SJCRH30 (cell line): ENCODE measurements at regions not wholly inside any gene's neighbourhood (a gene's known extent, or its start where the extent isn't known, plus 50 kb on each side); places are given as distances from the start of the nearest gene placed in this dataset.

ENCODE experiments used
- DNase-seq, 2 experiments: peaks; one replicate each; pipeline ENCODE4 v3.0.0-alpha.2; 2015 to 2020
- H3K27ac ChIP-seq: fragments of 250-450 bp; sonication (Bioruptor Pico); 2 replicates; pipeline ENCODE4 v1.5.1; 2020; ENCODE audit warnings: mild to moderate bottlenecking, moderate library complexity
- H3K27me3 ChIP-seq: fragments of 250-450 bp; sonication (Bioruptor Pico); 2 replicates; pipeline ENCODE4 v1.5.1; 2020; ENCODE audit warnings: mild to moderate bottlenecking, moderate library complexity
- H3K36me3 ChIP-seq: fragments of 250-450 bp; sonication (Bioruptor Pico); 2 replicates; pipeline ENCODE4 v1.5.1; 2020; ENCODE audit warnings: mild to moderate bottlenecking, moderate library complexity
- H3K4me1 ChIP-seq: fragments of 250-450 bp; sonication (Bioruptor Pico); 2 replicates; pipeline ENCODE4 v1.5.1; 2020; ENCODE audit warnings: mild to moderate bottlenecking, moderate library complexity
- H3K4me3 ChIP-seq: fragments of 250-450 bp; sonication (Bioruptor Pico); 2 replicates; pipeline ENCODE4 v1.5.1; 2020; ENCODE audit warnings: mild to moderate bottlenecking, moderate library complexity
- H3K9me3 ChIP-seq: fragments of 250-450 bp; sonication (Bioruptor Pico); replicated peaks from 2 replicates; pipeline ENCODE4 v1.5.1; 2020; ENCODE audit warnings: mild to moderate bottlenecking, moderate library complexity

GRCh38 chr20:10784554-10785183 is 110.9 kb upstream of the JAG1 start:
- H3K36me3 ChIP-seq = no peaks in the 10 kb centered on the region
- no peaks in the 10 kb centered on the region for H3K4me1 ChIP-seq
- DNase-seq = no peak
- no peak overlapping the region for H3K27ac ChIP-seq
- H3K27me3 ChIP-seq = no peaks in the 10 kb centered on the region
- 0 out of 2 replicates have a peak, but pooled peaks cover 2% of the 10 kb centered on the region for H3K9me3 ChIP-seq
- H3K4me3 ChIP-seq = no peak overlapping the region

GRCh38 chr20:10786678-10787077 is 112.9 kb upstream of the JAG1 start:
- DNase-seq = no peak
- Histone ChIP-seq H3K4me1 (no peaks in the 10 kb centered on the region), H3K27me3 (no peaks in the 10 kb centered on the region), H3K9me3 (no peaks in the 10 kb centered on the region), H3K27ac (no peak overlapping the region), H3K4me3 (no peak overlapping the region), H3K36me3 (no peaks in the 10 kb centered on the region)

DNA sequence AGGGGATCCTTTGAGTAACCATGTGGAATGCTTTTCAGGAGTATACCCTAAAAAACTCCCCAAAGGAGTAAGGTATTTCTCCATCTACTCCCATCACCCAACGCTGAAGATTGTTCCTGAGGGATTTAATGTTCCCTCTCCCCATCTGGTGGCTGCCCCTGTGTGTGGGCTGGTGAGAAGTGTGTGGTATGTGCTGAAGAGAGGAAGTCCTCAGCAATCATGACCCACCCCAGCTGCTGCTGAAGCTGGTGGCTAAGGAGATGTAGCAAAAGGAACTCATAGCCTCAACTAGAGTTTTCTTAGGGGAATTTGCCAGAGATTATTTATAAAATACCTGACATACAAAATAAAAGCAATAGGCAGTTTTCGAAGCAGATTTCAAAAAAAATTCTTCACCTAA is 114.3 kb upstream of the JAG1 start:
- no peak for DNase-seq
- Histone ChIP-seq H3K27ac (no peak overlapping the region), H3K9me3 (no peaks in the 10 kb centered on the region), H3K27me3 (no peaks in the 10 kb centered on the region), H3K4me1 (no peaks in the 10 kb centered on the region), H3K36me3 (no peaks in the 10 kb centered on the region), H3K4me3 (no peak overlapping the region)

GRCh38 chr20:10788877-10789276 is 115.1 kb upstream of the JAG1 start:
- H3K27ac ChIP-seq = no peak overlapping the region
- no peak overlapping the region for H3K4me3 ChIP-seq
- DNase-seq = no peak
- no peaks in the 10 kb centered on the region for H3K36me3 ChIP-seq
- H3K4me1 ChIP-seq = no peaks in the 10 kb centered on the region
- H3K27me3 ChIP-seq = no peaks in the 10 kb centered on the region
- no peaks in the 10 kb centered on the region for H3K9me3 ChIP-seq

GRCh38 chr20:10789386-10789785 is 115.6 kb upstream of the JAG1 start:
- Histone ChIP-seq H3K4me3 (no peak overlapping the region), H3K9me3 (no peaks in the 10 kb centered on the region), H3K27ac (no peak overlapping the region), H3K4me1 (no peaks in the 10 kb centered on the region), H3K27me3 (no peaks in the 10 kb centered on the region), H3K36me3 (no peaks in the 10 kb centered on the region)
- no peak for DNase-seq

- Histone ChIP-seq H3K9me3 (no peaks in the 10 kb centered on the region), H3K4me3 (no peak overlapping the region), H3K4me1 (no peaks in the 10 kb centered on the region), H3K27ac (no peak overlapping the region), H3K36me3 (no peaks in the 10 kb centered on the region), H3K27me3 (no peaks in the 10 kb centered on the region)
- no peak for DNase-seq
Observed at GRCh38 chr20:10790013-10790412, 116.2 kb upstream of the JAG1 start.

DNA sequence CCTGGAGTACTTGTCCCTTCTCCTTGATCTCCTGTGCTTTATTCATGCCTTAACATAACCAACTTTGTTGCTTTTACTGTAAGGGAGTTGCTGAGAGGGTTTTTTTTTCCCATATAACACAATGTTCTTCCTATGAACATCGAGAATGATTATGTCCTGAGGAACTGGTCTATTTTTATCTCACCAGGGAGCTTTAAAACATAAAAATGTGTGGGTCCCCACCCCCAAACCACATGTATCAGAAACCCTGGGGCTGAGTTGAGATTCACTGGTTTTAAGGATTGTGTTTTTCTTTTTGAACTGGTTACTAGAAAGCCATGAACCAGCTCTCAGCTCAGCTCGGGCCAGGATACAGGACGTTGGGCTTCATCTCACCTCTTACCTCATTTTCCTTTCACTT is 118.5 kb upstream of the JAG1 start:
- no peak overlapping the region for H3K4me3 ChIP-seq
- H3K36me3 ChIP-seq = no peaks in the 10 kb centered on the region
- no peak overlapping the region for H3K27ac ChIP-seq
- no peak for DNase-seq
- H3K9me3 ChIP-seq = no peaks in the 10 kb centered on the region
- no peaks in the 10 kb centered on the region for H3K4me1 ChIP-seq
- no peaks in the 10 kb centered on the region for H3K27me3 ChIP-seq

DNA sequence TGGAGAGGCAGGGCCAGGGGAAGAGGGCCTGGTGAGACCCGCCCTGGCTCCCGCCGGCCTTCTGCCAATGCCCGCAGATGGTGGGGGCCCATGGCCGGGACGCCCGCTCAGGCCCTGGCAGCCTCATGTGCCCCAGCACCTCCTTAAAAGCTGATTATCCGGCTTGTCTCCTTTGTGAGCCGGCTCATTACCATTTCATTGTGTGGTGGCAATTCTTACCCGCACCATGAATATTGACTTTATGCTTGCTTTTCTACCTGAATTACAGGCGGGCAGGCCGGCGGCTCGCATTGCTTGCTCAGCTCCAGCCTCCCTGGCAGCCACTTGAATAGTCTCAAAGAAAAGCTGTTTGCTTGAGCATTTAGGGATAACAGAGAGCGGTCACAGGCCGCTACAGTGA is 120.0 kb upstream of the JAG1 start:
- DNase-seq = no peak
- no peaks in the 10 kb centered on the region for H3K9me3 ChIP-seq

DNA sequence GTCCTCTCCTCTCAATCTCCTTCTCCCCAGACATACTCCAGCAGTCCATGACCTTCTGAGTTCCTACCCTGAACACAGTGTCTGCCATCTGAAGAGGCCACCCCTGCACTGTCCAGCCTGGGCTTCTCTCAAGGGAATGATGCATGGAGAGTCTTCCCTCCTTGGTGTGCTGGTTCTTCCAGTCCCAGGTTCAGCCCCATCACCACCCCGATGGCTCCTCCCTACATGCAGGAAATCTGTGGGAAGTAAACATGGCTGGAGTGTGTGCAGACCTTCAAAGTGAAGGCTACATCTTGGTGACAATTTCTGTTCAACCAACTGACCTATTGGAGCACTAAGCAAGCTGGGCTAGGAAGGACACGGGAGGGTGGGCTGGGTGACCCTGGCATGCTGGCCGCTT is 121.0 kb upstream of the JAG1 start:
- H3K9me3 ChIP-seq = no peaks in the 10 kb centered on the region
- no peak overlapping the region for H3K4me3 ChIP-seq
- no peak overlapping the region for H3K27ac ChIP-seq
- no peaks in the 10 kb centered on the region for H3K36me3 ChIP-seq
- H3K4me1 ChIP-seq = no peaks in the 10 kb centered on the region
- DNase-seq = no peak
- H3K27me3 ChIP-seq = no peaks in the 10 kb centered on the region

More for the DNA sequence above, 120.0 kb upstream of the JAG1 start:
- no peak overlapping the region for H3K27ac ChIP-seq
- H3K4me1 ChIP-seq = no peaks in the 10 kb centered on the region
- no peak overlapping the region for H3K4me3 ChIP-seq
- H3K36me3 ChIP-seq = no peaks in the 10 kb centered on the region
- H3K27me3 ChIP-seq = no peaks in the 10 kb centered on the region

DNA sequence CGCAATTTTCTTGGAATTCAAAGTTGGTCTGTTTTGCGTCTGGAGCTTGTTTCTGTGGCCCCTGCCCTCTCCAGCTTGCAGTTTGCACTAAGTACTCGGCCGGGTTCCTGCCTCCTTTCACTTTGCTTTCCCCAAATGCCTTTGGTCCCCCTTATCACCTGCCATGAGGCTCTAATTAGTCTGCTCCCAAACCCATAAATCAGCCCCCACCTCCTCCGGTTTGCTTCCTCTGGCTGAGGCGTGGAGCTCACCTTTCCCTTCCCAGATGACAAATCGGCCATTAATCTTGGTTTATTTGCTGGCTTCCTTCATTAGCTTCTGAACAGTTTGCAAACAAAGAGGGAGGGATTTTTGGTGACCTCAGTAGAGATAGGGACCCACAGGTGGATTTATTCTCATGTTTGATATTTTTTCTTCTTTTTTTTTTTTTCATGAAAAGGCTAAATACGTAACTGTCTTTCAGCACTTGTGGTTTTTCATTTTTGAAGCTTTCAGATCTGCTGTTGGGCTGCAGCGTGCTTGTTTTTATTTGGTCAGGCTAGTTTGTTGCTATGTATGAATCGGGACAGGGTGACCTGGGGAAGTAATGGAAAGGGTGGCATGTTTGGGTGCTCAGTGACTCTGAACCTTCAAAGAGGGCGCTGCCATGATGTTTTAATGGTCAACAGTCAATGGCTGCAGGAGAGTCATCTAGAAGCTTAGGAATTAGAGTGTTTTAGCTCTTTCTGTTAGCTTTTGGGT is 121.7 kb upstream of the JAG1 start:
- Histone ChIP-seq H3K27ac (no peak overlapping the region), H3K9me3 (no peaks in the 10 kb centered on the region), H3K4me3 (no peak overlapping the region), H3K4me1 (no peaks in the 10 kb centered on the region), H3K27me3 (no peaks in the 10 kb centered on the region), H3K36me3 (no peaks in the 10 kb centered on the region)
- DNase-seq = no peak

GRCh38 chr20:10798811-10799210 is 125.0 kb upstream of the JAG1 start:
- Histone ChIP-seq H3K4me1 (no peaks in the 10 kb centered on the region), H3K27ac (no peak overlapping the region), H3K27me3 (no peaks in the 10 kb centered on the region), H3K4me3 (no peak overlapping the region), H3K36me3 (no peaks in the 10 kb centered on the region), H3K9me3 (no peaks in the 10 kb centered on the region)
- no peak for DNase-seq

GRCh38 chr20:10799735-10800134 is 125.9 kb upstream of the JAG1 start:
- H3K36me3 ChIP-seq = no peaks in the 10 kb centered on the region
- no peaks in the 10 kb centered on the region for H3K9me3 ChIP-seq
- H3K27me3 ChIP-seq = no peaks in the 10 kb centered on the region
- no peaks in the 10 kb centered on the region for H3K4me1 ChIP-seq
- H3K27ac ChIP-seq = no peak overlapping the region
- no peak for DNase-seq
- no peak overlapping the region for H3K4me3 ChIP-seq

DNA sequence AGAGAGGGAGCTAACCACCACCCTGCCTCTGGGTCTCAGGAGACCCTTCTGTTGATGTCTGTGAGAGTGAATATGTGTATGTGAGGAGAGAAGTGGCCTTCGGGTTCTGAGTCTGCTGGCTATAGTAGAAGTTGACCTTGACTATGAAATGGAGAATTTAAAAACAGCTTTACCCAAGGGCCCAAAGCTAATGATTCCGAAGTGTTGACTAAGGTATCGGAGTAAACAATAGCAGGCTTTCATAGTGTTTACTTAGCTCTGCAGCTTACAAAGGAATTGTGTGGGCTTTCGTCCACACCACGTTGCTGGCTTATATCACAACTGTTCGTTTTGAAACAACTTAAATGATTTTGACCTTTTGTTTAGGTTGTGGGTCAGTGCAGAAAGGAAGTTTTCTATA is 126.5 kb upstream of the JAG1 start:
- DNase-seq = no peak
- Histone ChIP-seq H3K36me3 (no peaks in the 10 kb centered on the region), H3K9me3 (no peaks in the 10 kb centered on the region), H3K4me3 (no peak overlapping the region), H3K4me1 (no peaks in the 10 kb centered on the region), H3K27ac (no peak overlapping the region), H3K27me3 (no peaks in the 10 kb centered on the region)

DNA sequence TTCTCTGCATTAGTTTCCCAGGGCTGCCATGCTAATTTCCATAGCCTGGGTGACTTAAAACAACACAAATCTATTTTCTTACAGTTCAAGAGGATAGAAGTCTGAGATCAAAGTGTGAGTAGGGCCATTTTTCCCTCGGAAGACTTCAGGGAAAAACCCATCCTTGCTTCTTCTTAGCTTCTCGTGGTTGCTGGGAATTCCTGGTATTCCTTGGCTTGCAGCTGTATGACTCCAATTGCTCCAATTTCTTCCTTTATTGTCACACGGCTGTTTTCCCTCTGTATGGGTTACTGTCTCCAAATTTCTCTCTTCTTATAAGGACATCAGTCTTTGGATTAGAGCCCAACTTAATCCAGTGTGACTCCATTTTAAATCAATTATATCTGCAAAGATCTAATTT is 128.4 kb upstream of the JAG1 start:
- Histone ChIP-seq H3K4me1 (no peaks in the 10 kb centered on the region), H3K36me3 (no peaks in the 10 kb centered on the region), H3K27ac (no peak overlapping the region), H3K9me3 (no peaks in the 10 kb centered on the region), H3K4me3 (no peak overlapping the region), H3K27me3 (no peaks in the 10 kb centered on the region)
- no peak for DNase-seq

- Histone ChIP-seq H3K36me3 (no peaks in the 10 kb centered on the region), H3K27ac (no peak overlapping the region), H3K4me1 (no peaks in the 10 kb centered on the region), H3K9me3 (no peaks in the 10 kb centered on the region), H3K4me3 (no peak overlapping the region), H3K27me3 (no peaks in the 10 kb centered on the region)
- DNase-seq = no peak
Observed at GRCh38 chr20:10805764-10806163, 132.0 kb upstream of the JAG1 start.

GRCh38 chr20:10806539-10806938 is 132.7 kb upstream of the JAG1 start:
- no peak for DNase-seq
- Histone ChIP-seq H3K27me3 (no peaks in the 10 kb centered on the region), H3K4me1 (no peaks in the 10 kb centered on the region), H3K36me3 (no peaks in the 10 kb centered on the region), H3K27ac (no peak overlapping the region), H3K9me3 (no peaks in the 10 kb centered on the region), H3K4me3 (no peak overlapping the region)
